ENCODE measurements at regions not wholly inside any gene's neighbourhood (a gene's known extent, or its start where the extent isn't known, plus 50 kb on each side); places are given as distances from the start of the nearest gene placed in this dataset.

DNA sequence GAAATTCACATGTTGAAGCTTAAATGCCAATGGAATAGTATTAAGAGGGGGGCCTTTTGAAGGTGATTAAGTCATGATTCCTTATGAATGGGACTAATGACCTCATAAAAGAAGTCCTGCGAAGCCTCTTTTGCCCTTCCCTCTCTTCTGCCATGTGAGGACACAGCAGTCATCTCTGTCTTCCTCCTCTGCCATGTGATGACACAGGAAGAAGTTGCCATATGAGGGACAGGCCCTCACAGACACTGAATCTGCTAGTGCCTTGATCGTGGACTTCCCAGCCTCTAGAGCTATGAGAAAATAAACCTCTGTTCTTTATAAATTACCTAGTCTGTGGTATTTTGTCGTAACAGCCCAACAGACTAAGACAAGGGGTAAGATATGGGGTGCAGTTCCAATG is 100.7 kb downstream of the VCPKMT start (continued):
- TF ChIP-seq, protein P1, sequence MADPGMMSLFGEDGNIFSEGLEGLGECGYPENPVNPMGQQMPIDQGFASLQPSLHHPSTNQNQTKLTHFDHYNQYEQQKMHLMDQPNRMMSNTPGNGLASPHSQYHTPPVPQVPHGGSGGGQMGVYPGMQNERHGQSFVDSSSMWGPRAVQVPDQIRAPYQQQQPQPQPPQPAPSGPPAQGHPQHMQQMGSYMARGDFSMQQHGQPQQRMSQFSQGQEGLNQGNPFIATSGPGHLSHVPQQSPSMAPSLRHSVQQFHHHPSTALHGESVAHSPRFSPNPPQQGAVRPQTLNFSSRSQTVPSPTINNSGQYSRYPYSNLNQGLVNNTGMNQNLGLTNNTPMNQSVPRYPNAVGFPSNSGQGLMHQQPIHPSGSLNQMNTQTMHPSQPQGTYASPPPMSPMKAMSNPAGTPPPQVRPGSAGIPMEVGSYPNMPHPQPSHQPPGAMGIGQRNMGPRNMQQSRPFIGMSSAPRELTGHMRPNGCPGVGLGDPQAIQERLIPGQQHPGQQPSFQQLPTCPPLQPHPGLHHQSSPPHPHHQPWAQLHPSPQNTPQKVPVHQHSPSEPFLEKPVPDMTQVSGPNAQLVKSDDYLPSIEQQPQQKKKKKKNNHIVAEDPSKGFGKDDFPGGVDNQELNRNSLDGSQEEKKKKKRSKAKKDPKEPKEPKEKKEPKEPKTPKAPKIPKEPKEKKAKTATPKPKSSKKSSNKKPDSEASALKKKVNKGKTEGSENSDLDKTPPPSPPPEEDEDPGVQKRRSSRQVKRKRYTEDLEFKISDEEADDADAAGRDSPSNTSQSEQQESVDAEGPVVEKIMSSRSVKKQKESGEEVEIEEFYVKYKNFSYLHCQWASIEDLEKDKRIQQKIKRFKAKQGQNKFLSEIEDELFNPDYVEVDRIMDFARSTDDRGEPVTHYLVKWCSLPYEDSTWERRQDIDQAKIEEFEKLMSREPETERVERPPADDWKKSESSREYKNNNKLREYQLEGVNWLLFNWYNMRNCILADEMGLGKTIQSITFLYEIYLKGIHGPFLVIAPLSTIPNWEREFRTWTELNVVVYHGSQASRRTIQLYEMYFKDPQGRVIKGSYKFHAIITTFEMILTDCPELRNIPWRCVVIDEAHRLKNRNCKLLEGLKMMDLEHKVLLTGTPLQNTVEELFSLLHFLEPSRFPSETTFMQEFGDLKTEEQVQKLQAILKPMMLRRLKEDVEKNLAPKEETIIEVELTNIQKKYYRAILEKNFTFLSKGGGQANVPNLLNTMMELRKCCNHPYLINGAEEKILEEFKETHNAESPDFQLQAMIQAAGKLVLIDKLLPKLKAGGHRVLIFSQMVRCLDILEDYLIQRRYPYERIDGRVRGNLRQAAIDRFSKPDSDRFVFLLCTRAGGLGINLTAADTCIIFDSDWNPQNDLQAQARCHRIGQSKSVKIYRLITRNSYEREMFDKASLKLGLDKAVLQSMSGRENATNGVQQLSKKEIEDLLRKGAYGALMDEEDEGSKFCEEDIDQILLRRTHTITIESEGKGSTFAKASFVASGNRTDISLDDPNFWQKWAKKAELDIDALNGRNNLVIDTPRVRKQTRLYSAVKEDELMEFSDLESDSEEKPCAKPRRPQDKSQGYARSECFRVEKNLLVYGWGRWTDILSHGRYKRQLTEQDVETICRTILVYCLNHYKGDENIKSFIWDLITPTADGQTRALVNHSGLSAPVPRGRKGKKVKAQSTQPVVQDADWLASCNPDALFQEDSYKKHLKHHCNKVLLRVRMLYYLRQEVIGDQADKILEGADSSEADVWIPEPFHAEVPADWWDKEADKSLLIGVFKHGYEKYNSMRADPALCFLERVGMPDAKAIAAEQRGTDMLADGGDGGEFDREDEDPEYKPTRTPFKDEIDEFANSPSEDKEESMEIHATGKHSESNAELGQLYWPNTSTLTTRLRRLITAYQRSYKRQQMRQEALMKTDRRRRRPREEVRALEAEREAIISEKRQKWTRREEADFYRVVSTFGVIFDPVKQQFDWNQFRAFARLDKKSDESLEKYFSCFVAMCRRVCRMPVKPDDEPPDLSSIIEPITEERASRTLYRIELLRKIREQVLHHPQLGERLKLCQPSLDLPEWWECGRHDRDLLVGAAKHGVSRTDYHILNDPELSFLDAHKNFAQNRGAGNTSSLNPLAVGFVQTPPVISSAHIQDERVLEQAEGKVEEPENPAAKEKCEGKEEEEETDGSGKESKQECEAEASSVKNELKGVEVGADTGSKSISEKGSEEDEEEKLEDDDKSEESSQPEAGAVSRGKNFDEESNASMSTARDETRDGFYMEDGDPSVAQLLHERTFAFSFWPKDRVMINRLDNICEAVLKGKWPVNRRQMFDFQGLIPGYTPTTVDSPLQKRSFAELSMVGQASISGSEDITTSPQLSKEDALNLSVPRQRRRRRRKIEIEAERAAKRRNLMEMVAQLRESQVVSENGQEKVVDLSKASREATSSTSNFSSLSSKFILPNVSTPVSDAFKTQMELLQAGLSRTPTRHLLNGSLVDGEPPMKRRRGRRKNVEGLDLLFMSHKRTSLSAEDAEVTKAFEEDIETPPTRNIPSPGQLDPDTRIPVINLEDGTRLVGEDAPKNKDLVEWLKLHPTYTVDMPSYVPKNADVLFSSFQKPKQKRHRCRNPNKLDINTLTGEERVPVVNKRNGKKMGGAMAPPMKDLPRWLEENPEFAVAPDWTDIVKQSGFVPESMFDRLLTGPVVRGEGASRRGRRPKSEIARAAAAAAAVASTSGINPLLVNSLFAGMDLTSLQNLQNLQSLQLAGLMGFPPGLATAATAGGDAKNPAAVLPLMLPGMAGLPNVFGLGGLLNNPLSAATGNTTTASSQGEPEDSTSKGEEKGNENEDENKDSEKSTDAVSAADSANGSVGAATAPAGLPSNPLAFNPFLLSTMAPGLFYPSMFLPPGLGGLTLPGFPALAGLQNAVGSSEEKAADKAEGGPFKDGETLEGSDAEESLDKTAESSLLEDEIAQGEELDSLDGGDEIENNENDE (IDR thresholded peaks at IDR 0.05; ENCODE audit: insufficient replicate concordance, low read length) = no peak

Measured in H1 (cell line).